ENCODE measurements at regions not wholly inside any gene's neighbourhood (a gene's known extent, or its start where the extent isn't known, plus 50 kb on each side); places are given as distances from the start of the nearest gene placed in this dataset.
A peak's percentile ranks its signal among the peaks of the same experiment; 100 is the strongest.

GRCh38 chr9:95760791-95761190 is 114.7 kb upstream of the ERCC6L2 start:
- Histone ChIP-seq H3K27me3 (ENCODE audit: control insufficient read depth, insufficient read depth, low read length) (peaks cover 5% of the 10 kb centered on the region; the same call in 1 of the 2 replicates), H3K36me3 (ENCODE audit: control insufficient read depth, insufficient read depth, low read length) (no peaks in the 10 kb centered on the region), H3K9me3 (ENCODE audit: control insufficient read depth, insufficient read depth, low read depth, low read length) (no peaks in the 10 kb centered on the region), H3K4me3 (ENCODE audit: low read depth, low read length) (no peak overlapping the region), H3K4me1 (ENCODE audit: control insufficient read depth, insufficient read depth, low read length) (peaks cover 30% of the 10 kb centered on the region), H3K27ac (ENCODE audit: low read depth, low read length) (no peak overlapping the region), H3K9ac (ENCODE audit: low read length) (no peak overlapping the region)

GRCh38 chr9:95757439-95757838 is 118.1 kb upstream of the ERCC6L2 start:
- Histone ChIP-seq H3K4me1 (ENCODE audit: control insufficient read depth, insufficient read depth, low read length) (peaks cover 43% of the 10 kb centered on the region), H3K9me3 (ENCODE audit: control insufficient read depth, insufficient read depth, low read depth, low read length) (no peaks in the 10 kb centered on the region), H3K27ac (ENCODE audit: low read depth, low read length) (no peak overlapping the region), H3K4me3 (ENCODE audit: low read depth, low read length) (no peak overlapping the region), H3K36me3 (ENCODE audit: control insufficient read depth, insufficient read depth, low read length) (no peaks in the 10 kb centered on the region), H3K27me3 (ENCODE audit: control insufficient read depth, insufficient read depth, low read length) (peaks cover 29% of the 10 kb centered on the region), H3K9ac (ENCODE audit: low read length) (no peak overlapping the region)

DNA sequence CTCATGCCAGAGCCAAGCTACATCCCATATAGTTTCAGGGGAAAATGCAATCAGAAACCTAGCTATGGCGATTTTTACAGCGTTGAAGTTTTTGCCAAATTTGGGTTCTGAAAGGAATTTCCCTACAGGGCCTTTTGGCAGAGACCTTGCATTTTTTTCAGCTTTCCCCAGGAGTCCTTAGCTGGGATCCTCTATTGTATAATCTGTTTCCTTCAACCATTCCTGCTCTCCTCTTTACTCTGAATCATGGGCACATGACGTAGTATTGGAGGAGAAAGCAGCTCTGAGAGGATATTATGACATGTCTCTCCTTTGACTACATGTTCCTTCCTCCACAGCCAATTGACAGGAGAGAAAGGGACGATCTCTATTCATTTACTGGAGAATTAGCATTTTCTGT is 118.5 kb upstream of the ERCC6L2 start:
- Histone ChIP-seq H3K9me3 (ENCODE audit: control insufficient read depth, insufficient read depth, low read depth, low read length) (no peaks in the 10 kb centered on the region), H3K27me3 (ENCODE audit: control insufficient read depth, insufficient read depth, low read length) (peaks cover 34% of the 10 kb centered on the region), H3K36me3 (ENCODE audit: control insufficient read depth, insufficient read depth, low read length) (no peaks in the 10 kb centered on the region), H3K9ac (ENCODE audit: low read length) (no peak overlapping the region), H3K4me1 (ENCODE audit: control insufficient read depth, insufficient read depth, low read length) (peaks cover 43% of the 10 kb centered on the region), H3K27ac (ENCODE audit: low read depth, low read length) (no peak overlapping the region), H3K4me3 (ENCODE audit: low read depth, low read length) (no peak overlapping the region)

- Histone ChIP-seq H3K27ac (ENCODE audit: low read depth, low read length) (no peak overlapping the region), H3K4me1 (ENCODE audit: control insufficient read depth, insufficient read depth, low read length) (peaks cover 43% of the 10 kb centered on the region), H3K4me3 (ENCODE audit: low read depth, low read length) (no peak overlapping the region), H3K9me3 (ENCODE audit: control insufficient read depth, insufficient read depth, low read depth, low read length) (no peaks in the 10 kb centered on the region), H3K36me3 (ENCODE audit: control insufficient read depth, insufficient read depth, low read length) (no peaks in the 10 kb centered on the region), H3K27me3 (ENCODE audit: control insufficient read depth, insufficient read depth, low read length) (peaks cover 35% of the 10 kb centered on the region), H3K9ac (ENCODE audit: low read length) (no peak overlapping the region)
Observed at GRCh38 chr9:95756101-95756500, 119.4 kb upstream of the ERCC6L2 start.

- Histone ChIP-seq H3K36me3 (ENCODE audit: control insufficient read depth, insufficient read depth, low read length) (no peaks in the 10 kb centered on the region), H3K27me3 (ENCODE audit: control insufficient read depth, insufficient read depth, low read length) (peaks cover 35% of the 10 kb centered on the region), H3K9ac (ENCODE audit: low read length) (no peak overlapping the region), H3K27ac (ENCODE audit: low read depth, low read length) (no peak overlapping the region), H3K4me1 (ENCODE audit: control insufficient read depth, insufficient read depth, low read length) (peaks cover 43% of the 10 kb centered on the region), H3K4me3 (ENCODE audit: low read depth, low read length) (no peak overlapping the region), H3K9me3 (ENCODE audit: control insufficient read depth, insufficient read depth, low read depth, low read length) (no peaks in the 10 kb centered on the region)
Observed at GRCh38 chr9:95755421-95755730, 120.1 kb upstream of the ERCC6L2 start.

- Histone ChIP-seq H3K27me3 (ENCODE audit: control insufficient read depth, insufficient read depth, low read length) (peaks cover 35% of the 10 kb centered on the region), H3K4me1 (ENCODE audit: control insufficient read depth, insufficient read depth, low read length) (peaks cover 43% of the 10 kb centered on the region), H3K9me3 (ENCODE audit: control insufficient read depth, insufficient read depth, low read depth, low read length) (no peaks in the 10 kb centered on the region), H3K9ac (ENCODE audit: low read length) (no peak overlapping the region), H3K4me3 (ENCODE audit: low read depth, low read length) (peak overlapping the region; percentile 1; the same call in 1 of the 2 replicates), H3K36me3 (ENCODE audit: control insufficient read depth, insufficient read depth, low read length) (no peaks in the 10 kb centered on the region), H3K27ac (ENCODE audit: low read depth, low read length) (no peak overlapping the region)
Observed at GRCh38 chr9:95754533-95755420, 120.7 kb upstream of the ERCC6L2 start.

DNA sequence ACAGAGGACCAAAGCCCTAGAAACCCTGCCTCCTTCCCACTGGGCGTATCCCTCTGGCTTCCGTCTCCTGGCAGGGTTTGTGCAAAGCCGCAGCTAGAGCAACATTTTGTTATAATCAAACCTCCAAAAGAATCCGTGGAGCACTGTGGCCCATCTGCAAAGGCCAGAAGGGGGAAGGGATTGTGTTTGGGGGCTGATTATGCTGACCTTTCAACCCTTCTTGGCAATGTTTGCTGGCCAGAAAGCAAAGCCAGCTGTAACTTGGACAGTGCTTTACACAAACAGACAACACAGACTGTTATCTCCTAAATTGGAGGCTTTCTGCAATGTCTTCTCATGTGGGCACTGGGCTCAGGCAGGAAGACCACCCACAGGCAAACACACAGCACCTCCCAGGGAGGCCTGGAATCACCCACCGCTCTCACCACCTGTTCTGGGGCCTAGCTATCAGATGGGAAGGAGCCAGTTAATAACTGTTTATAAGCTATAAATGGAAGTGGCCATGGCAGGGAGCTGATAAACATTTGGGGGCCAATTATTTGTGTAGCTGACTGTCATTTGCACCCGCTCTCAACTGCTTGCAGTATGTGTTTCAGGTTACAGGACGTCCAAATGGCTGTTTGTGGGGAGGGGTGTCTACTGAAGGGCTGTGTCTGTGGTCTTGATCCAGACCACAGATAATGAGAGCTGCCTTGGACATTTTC is 121.6 kb upstream of the ERCC6L2 start:
- 0 out of 2 replicates have a peak overlapping the region, but pooled peaks have one; percentile 7 for H3K4me3 ChIP-seq (ENCODE audit: low read depth, low read length)
- no peaks in the 10 kb centered on the region for H3K36me3 ChIP-seq (ENCODE audit: control insufficient read depth, insufficient read depth, low read length)
- H3K4me1 ChIP-seq (ENCODE audit: control insufficient read depth, insufficient read depth, low read length) = peaks cover 43% of the 10 kb centered on the region
- H3K27ac ChIP-seq (ENCODE audit: low read depth, low read length) = no peak overlapping the region
- H3K9me3 ChIP-seq (ENCODE audit: control insufficient read depth, insufficient read depth, low read depth, low read length) = no peaks in the 10 kb centered on the region
- H3K9ac ChIP-seq (ENCODE audit: low read length) = peak overlapping the region; percentile 14
- H3K27me3 ChIP-seq (ENCODE audit: control insufficient read depth, insufficient read depth, low read length) = peaks cover 35% of the 10 kb centered on the region

- peaks cover 40% of the 10 kb centered on the region for H3K4me1 ChIP-seq (ENCODE audit: control insufficient read depth, insufficient read depth, low read length)
- H3K9ac ChIP-seq (ENCODE audit: low read length) = peak overlapping the region; percentile 54
- H3K36me3 ChIP-seq (ENCODE audit: control insufficient read depth, insufficient read depth, low read length) = no peaks in the 10 kb centered on the region
- H3K27ac ChIP-seq (ENCODE audit: low read depth, low read length) = no peak overlapping the region; the same call in 1 of the 2 replicates
- peaks cover 35% of the 10 kb centered on the region for H3K27me3 ChIP-seq (ENCODE audit: control insufficient read depth, insufficient read depth, low read length)
- H3K9me3 ChIP-seq (ENCODE audit: control insufficient read depth, insufficient read depth, low read depth, low read length) = no peaks in the 10 kb centered on the region
- peak overlapping the region; percentile 85 for H3K4me3 ChIP-seq (ENCODE audit: low read depth, low read length)
Observed at GRCh38 chr9:95752129-95752731, 123.3 kb upstream of the ERCC6L2 start.

DNA sequence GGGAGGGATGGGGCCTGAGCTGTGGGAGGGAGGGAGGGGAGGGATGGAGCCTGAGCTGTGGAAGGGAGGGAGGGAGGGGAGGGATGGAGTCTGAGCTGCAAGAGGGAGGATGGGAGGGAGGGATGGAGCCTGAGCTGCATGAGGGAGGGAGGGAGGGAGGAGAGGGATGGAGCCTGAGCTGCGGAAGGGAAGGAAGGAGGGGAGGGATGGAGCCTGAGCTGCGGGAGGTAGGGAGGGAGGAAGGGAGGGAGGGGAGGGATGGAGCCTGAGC is 124.0 kb upstream of the ERCC6L2 start:
- Histone ChIP-seq H3K9me3 (ENCODE audit: control insufficient read depth, insufficient read depth, low read depth, low read length) (no peaks in the 10 kb centered on the region), H3K9ac (ENCODE audit: low read length) (no peak overlapping the region), H3K4me3 (ENCODE audit: low read depth, low read length) (no peak overlapping the region), H3K36me3 (ENCODE audit: control insufficient read depth, insufficient read depth, low read length) (no peaks in the 10 kb centered on the region), H3K27me3 (ENCODE audit: control insufficient read depth, insufficient read depth, low read length) (peaks cover 35% of the 10 kb centered on the region), H3K27ac (ENCODE audit: low read depth, low read length) (no peak overlapping the region), H3K4me1 (ENCODE audit: control insufficient read depth, insufficient read depth, low read length) (peaks cover 34% of the 10 kb centered on the region)

DNA sequence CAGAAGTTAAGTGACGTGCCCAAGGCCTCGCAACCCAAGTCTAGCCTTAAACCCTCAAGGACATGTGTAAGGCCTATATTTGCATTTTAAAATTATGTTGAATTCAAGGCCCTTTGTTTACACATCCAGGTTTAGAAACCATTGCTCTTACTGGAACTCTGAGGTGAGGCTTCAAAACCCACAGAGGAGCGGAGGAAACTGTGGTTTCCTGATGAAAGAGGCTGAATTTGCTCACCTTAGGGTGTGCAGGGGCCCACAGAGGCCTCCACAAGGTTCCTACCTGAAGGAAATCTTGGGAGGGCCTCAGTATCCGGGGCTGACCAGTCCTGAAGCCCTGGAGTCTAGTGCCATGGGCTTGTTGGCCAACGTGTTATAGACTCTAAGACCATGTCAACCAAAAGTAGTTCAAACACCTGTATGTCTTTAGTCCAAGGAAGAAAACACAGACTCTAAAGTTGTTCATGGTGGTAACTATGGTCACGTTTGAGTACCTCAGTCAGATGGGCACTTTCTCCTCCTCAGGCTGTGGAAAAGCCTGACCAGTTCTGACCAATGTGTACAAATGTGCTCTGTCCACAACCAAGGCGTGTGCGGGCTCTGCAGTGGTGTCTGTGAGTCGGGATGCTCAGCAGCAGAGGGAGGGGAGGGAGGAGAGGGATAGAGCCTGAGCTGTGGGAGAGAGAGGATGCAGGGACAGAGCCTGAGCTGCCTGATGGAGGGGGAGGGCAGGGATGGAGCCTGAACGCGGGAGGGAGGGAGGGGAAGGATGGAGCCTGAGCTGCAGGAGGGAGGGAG is 124.6 kb upstream of the ERCC6L2 start:
- Histone ChIP-seq H3K4me1 (ENCODE audit: control insufficient read depth, insufficient read depth, low read length) (peaks cover 33% of the 10 kb centered on the region), H3K27me3 (ENCODE audit: control insufficient read depth, insufficient read depth, low read length) (peaks cover 32% of the 10 kb centered on the region), H3K36me3 (ENCODE audit: control insufficient read depth, insufficient read depth, low read length) (no peaks in the 10 kb centered on the region), H3K9me3 (ENCODE audit: control insufficient read depth, insufficient read depth, low read depth, low read length) (no peaks in the 10 kb centered on the region), H3K27ac (ENCODE audit: low read depth, low read length) (no peak overlapping the region), H3K9ac (ENCODE audit: low read length) (no peak overlapping the region), H3K4me3 (ENCODE audit: low read depth, low read length) (no peak overlapping the region)
